HG03139 (cell line): ENCODE measurements at regions not wholly inside any gene's neighbourhood (a gene's known extent, or its start where the extent isn't known, plus 50 kb on each side); places are given as distances from the start of the nearest gene placed in this dataset.

Experiments used
- ATAC-seq: cut with Tn5 transposase; IDR thresholded peaks from one replicate; pipeline ENCODE4 v1.9.1; 2021; ENCODE audit not compliant: unreplicated experiment

- ATAC-seq: no peak
These were observed 846.4 kb upstream of the ZEB2 start for GRCh38 chr2:145366341-145366740.

- no peak for ATAC-seq
These were observed 840.3 kb upstream of the ZEB2 start for GRCh38 chr2:145360129-145360790.

GRCh38 chr2:145359561-145359960 is 839.6 kb upstream of the ZEB2 start:
- no peak for ATAC-seq

GRCh38 chr2:145356056-145356455 is 836.1 kb upstream of the ZEB2 start:
- ATAC-seq: no peak

GRCh38 chr2:145352484-145352883 is 832.6 kb upstream of the ZEB2 start:
- ATAC-seq: no peak

- no peak for ATAC-seq
These were observed 832.0 kb upstream of the ZEB2 start for GRCh38 chr2:145351864-145352425.

GRCh38 chr2:145350011-145350410 is 830.1 kb upstream of the ZEB2 start:
- no peak for ATAC-seq

GRCh38 chr2:145344076-145344724 is 824.3 kb upstream of the ZEB2 start:
- ATAC-seq: no peak

GRCh38 chr2:145343287-145343686 is 823.4 kb upstream of the ZEB2 start:
- ATAC-seq: no peak

GRCh38 chr2:145341536-145341935 is 821.6 kb upstream of the ZEB2 start:
- ATAC-seq: no peak

- ATAC-seq: no peak
These were observed 819.7 kb upstream of the ZEB2 start for GRCh38 chr2:145339646-145340045.

GRCh38 chr2:145332210-145332898 is 812.4 kb upstream of the ZEB2 start:
- no peak for ATAC-seq

- no peak for ATAC-seq
These were observed 810.1 kb upstream of the ZEB2 start for GRCh38 chr2:145329971-145330370.

- no peak for ATAC-seq
These were observed 805.6 kb upstream of the ZEB2 start for GRCh38 chr2:145325485-145325884.

- ATAC-seq: no peak
These were observed 804.8 kb upstream of the ZEB2 start for GRCh38 chr2:145324748-145325147.

GRCh38 chr2:145323512-145323911 is 803.6 kb upstream of the ZEB2 start:
- no peak for ATAC-seq

GRCh38 chr2:145321344-145321743 is 801.4 kb upstream of the ZEB2 start:
- peak; percentile 82 for ATAC-seq

GRCh38 chr2:145316496-145316895 is 796.6 kb upstream of the ZEB2 start:
- no peak for ATAC-seq

GRCh38 chr2:145315053-145315452 is 795.1 kb upstream of the ZEB2 start:
- ATAC-seq: no peak

- no peak for ATAC-seq
These were observed 794.3 kb upstream of the ZEB2 start for GRCh38 chr2:145314119-145314633.

- ATAC-seq: no peak
These were observed 786.0 kb upstream of the ZEB2 start for GRCh38 chr2:145305889-145306288.

GRCh38 chr2:145304501-145304900 is 784.6 kb upstream of the ZEB2 start:
- ATAC-seq: no peak
